ENCODE measurements at regions not wholly inside any gene's neighbourhood (a gene's known extent, or its start where the extent isn't known, plus 50 kb on each side); places are given as distances from the start of the nearest gene placed in this dataset.

DNA sequence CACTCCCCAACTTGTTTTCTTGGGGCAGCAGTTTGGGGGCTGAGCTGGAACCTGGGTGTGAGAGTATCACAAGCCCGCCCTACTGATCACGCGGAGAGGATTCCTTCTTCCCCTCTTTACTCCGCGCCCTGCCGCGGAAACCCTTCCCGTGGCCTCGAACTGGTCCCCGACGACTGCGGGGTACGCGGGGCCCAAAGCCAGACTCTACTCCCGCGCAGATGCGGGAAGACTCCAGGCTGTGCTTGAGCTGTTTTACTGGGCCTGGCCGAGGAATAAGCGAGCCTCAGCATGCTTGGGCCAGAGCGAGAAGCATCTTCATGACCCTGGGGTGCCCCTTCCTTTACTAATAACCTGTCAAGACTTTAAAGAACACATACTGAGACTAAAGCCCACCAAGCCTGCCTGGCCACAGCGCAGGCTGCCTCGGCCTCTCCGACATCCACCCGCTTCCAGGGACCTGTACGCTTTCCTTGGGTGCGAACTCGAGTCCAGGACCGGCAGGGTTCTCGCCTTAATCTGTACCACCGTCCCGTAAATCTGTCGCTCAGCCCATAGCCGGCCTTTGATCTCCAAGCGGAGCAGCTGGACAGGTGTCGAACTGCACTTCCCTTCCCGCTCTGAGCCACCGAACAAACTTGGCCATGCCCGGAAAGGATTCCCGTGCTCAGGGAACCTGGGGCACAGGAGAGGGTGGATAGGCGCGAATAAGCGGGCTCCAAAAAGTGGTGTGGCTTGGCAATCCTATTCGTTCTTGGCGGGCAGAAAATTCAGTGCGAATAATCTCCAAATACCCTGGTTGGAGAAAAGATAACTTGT lies 55.0 kb upstream of the TMEM33 start:
- no peaks in the 10 kb centered on the region for H3K36me3 ChIP-seq
- TF ChIP-seq POLR2A (IDR thresholded peaks at IDR 0.05) (no peak), EP300 (IDR thresholded peaks at IDR 0.05) (no peak)
- TF ChIP-seq, protein P1, sequence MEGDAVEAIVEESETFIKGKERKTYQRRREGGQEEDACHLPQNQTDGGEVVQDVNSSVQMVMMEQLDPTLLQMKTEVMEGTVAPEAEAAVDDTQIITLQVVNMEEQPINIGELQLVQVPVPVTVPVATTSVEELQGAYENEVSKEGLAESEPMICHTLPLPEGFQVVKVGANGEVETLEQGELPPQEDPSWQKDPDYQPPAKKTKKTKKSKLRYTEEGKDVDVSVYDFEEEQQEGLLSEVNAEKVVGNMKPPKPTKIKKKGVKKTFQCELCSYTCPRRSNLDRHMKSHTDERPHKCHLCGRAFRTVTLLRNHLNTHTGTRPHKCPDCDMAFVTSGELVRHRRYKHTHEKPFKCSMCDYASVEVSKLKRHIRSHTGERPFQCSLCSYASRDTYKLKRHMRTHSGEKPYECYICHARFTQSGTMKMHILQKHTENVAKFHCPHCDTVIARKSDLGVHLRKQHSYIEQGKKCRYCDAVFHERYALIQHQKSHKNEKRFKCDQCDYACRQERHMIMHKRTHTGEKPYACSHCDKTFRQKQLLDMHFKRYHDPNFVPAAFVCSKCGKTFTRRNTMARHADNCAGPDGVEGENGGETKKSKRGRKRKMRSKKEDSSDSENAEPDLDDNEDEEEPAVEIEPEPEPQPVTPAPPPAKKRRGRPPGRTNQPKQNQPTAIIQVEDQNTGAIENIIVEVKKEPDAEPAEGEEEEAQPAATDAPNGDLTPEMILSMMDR (IDR thresholded peaks at IDR 0.05): no peak
- H3K27me3 ChIP-seq: peaks cover 0 to 74% of the 10 kb centered on the region in 2 donors
- H3K9me3 ChIP-seq: no peaks in the 10 kb centered on the region
- no peak overlapping the region for H3K27ac ChIP-seq
- peaks cover 0 to 30% (median 12%) of the 10 kb centered on the region in 4 donors for H3K4me1 ChIP-seq
- DNase-seq (ENCODE audit: low spot score in 2 of 2): no peak
- H3K4me3 ChIP-seq: peak overlapping the region in 1 of 4 donors; percentile 50
- WGBS, 2 donors: 34 to 39% methylated on average over 40 to 45 of the region's 45 CpGs

- no peaks in the 10 kb centered on the region for H3K36me3 ChIP-seq
- no peak for DNase-seq (ENCODE audit: low spot score in 2 of 2)
- no peak overlapping the region for H3K4me3 ChIP-seq
- WGBS, 2 donors: 36 to 45% methylated on average over 12 of the region's 12 CpGs
- TF ChIP-seq POLR2A (IDR thresholded peaks at IDR 0.05): no peak
- TF ChIP-seq EP300 (IDR thresholded peaks at IDR 0.05): no peak
- TF ChIP-seq, protein P1 (IDR thresholded peaks at IDR 0.05): no peak
- H3K4me1 ChIP-seq: peaks cover 0 to 30% (median 12%) of the 10 kb centered on the region in 4 donors
- peaks cover 0 to 74% of the 10 kb centered on the region in 2 donors for H3K27me3 ChIP-seq
- no peaks in the 10 kb centered on the region for H3K9me3 ChIP-seq
- H3K27ac ChIP-seq: no peak overlapping the region
Measured at GRCh38 chr4:41879552-41879951, 55.7 kb upstream of the TMEM33 start.

- peaks cover 0 to 30% (median 12%) of the 10 kb centered on the region in 4 donors for H3K4me1 ChIP-seq
- DNase-seq (ENCODE audit: low spot score in 2 of 2): no peak
- no peaks in the 10 kb centered on the region for H3K9me3 ChIP-seq
- H3K36me3 ChIP-seq: no peaks in the 10 kb centered on the region
- peaks cover 0 to 79% of the 10 kb centered on the region in 2 donors for H3K27me3 ChIP-seq
- H3K27ac ChIP-seq: no peak overlapping the region
- H3K4me3 ChIP-seq: no peak overlapping the region
- no peak for TF ChIP-seq EP300 (IDR thresholded peaks at IDR 0.05)
- no peak for TF ChIP-seq POLR2A (IDR thresholded peaks at IDR 0.05)
- TF ChIP-seq, protein P1 (IDR thresholded peaks at IDR 0.05): no peak
- WGBS, 2 donors: 31% methylated on average over 25 of the region's 25 CpGs
Measured at GRCh38 chr4:41878991-41879491, 56.2 kb upstream of the TMEM33 start.

GRCh38 chr4:41878170-41878969 lies 56.9 kb upstream of the TMEM33 start:
- no peaks in the 10 kb centered on the region for H3K9me3 ChIP-seq
- no peak overlapping the region for H3K4me3 ChIP-seq
- TF ChIP-seq EP300 (IDR thresholded peaks at IDR 0.05) (no peak), POLR2A (IDR thresholded peaks at IDR 0.05) (no peak)
- TF ChIP-seq, protein P1 (IDR thresholded peaks at IDR 0.05): no peak
- H3K4me1 ChIP-seq: peaks cover 0 to 34% (median 12%) of the 10 kb centered on the region in 4 donors
- no peak overlapping the region for H3K27ac ChIP-seq
- DNase-seq (ENCODE audit: low spot score in 2 of 2): no peak
- WGBS, 2 donors: 36 to 44% methylated on average over 40 of the region's 41 CpGs
- peaks cover 0 to 86% of the 10 kb centered on the region in 2 donors for H3K27me3 ChIP-seq
- H3K36me3 ChIP-seq: no peaks in the 10 kb centered on the region
